ENCODE measurements at regions not wholly inside any gene's neighbourhood (a gene's known extent, or its start where the extent isn't known, plus 50 kb on each side); places are given as distances from the start of the nearest gene placed in this dataset.

GRCh38 chr11:15505155-15505554, 390.4 kb downstream of the INSC start:
- DNase-seq (ENCODE audit: low spot score) = no peak
- TF ChIP-seq CTCF (IDR thresholded peaks at IDR 0.05; ENCODE audit: extremely low read depth, missing control alignments) = no peak

GRCh38 chr11:15507592-15507991, 392.9 kb downstream of the INSC start:
- DNase-seq (ENCODE audit: low spot score) = no peak
- no peak for TF ChIP-seq CTCF (IDR thresholded peaks at IDR 0.05; ENCODE audit: extremely low read depth, missing control alignments)

- TF ChIP-seq CTCF (IDR thresholded peaks at IDR 0.05; ENCODE audit: extremely low read depth, missing control alignments) = no peak
- DNase-seq (ENCODE audit: low spot score) = no peak
These were observed 394.4 kb downstream of the INSC start for GRCh38 chr11:15509082-15509481.

- DNase-seq (ENCODE audit: low spot score) = peak; percentile 29
- TF ChIP-seq CTCF (IDR thresholded peaks at IDR 0.05; ENCODE audit: extremely low read depth, missing control alignments) = no peak
These were observed 404.5 kb downstream of the INSC start for GRCh38 chr11:15519124-15519791.

GRCh38 chr11:15519911-15520310, 405.2 kb downstream of the INSC start:
- TF ChIP-seq CTCF (IDR thresholded peaks at IDR 0.05; ENCODE audit: extremely low read depth, missing control alignments) = no peak
- DNase-seq (ENCODE audit: low spot score) = no peak

GRCh38 chr11:15523543-15523942, 408.8 kb downstream of the INSC start:
- DNase-seq (ENCODE audit: low spot score) = no peak
- TF ChIP-seq CTCF (IDR thresholded peaks at IDR 0.05; ENCODE audit: extremely low read depth, missing control alignments) = no peak

GRCh38 chr11:15525582-15525981, 410.9 kb downstream of the INSC start:
- no peak for DNase-seq (ENCODE audit: low spot score)

More at GRCh38 chr11:15525582-15525981, 410.9 kb downstream of the INSC start:
- no peak for TF ChIP-seq CTCF (IDR thresholded peaks at IDR 0.05; ENCODE audit: extremely low read depth, missing control alignments)

All from GM20000 (cell line).